ENCODE measurements at regions not wholly inside any gene's neighbourhood (a gene's known extent, or its start where the extent isn't known, plus 50 kb on each side); places are given as distances from the start of the nearest gene placed in this dataset.
"Not testable (repeated sequence)": the region's sequence is repeated elsewhere in the genome, so short reads cannot be mapped to it uniquely, and the experiment has no call there.

DNA sequence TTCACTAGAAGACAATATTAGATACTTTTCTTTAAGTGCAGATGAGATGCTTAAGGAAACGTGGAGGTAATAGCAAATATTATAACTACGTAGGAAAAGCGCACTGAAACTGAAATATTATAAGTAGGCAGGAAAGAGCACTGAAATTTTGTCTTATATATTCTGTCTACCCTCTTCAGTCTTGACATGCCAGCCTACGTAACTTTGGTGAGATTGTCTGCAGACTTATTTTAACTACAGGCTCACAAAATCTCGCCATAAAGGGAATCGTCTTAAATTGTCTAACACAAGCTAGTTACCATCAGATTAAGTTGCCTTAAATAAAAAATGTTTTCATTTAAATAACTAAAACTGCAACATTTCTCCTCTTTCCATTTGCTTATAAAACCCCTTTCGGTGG is 280.1 kb upstream of the PTER start:
- no peak overlapping the region for H3K9ac ChIP-seq (ENCODE audit: low read length)
- no peaks in the 10 kb centered on the region for H3K9me3 ChIP-seq (ENCODE audit: low read length)
- H3K9me2 ChIP-seq (ENCODE audit: insufficient read depth, low read length): no peaks in the 10 kb centered on the region
- H2AFZ ChIP-seq (ENCODE audit: low read depth, low read length): no peak overlapping the region
- no peaks in the 10 kb centered on the region for H3K36me3 ChIP-seq (ENCODE audit: insufficient read depth, low read length)
- no peaks in the 10 kb centered on the region for H3K79me2 ChIP-seq (replicated peaks; ENCODE audit: insufficient read depth, low read length)
- H4K20me1 ChIP-seq (ENCODE audit: insufficient read depth): no peaks in the 10 kb centered on the region
- H3K27me3 ChIP-seq (ENCODE audit: insufficient read depth, low read depth, low read length): no peaks in the 10 kb centered on the region
- no peak for TF ChIP-seq RAD21 (conservative IDR thresholded peaks at IDR 0.05)
- no peak for TF ChIP-seq MXI1 (conservative IDR thresholded peaks at IDR 0.05; ENCODE audit: poor library complexity, severe bottlenecking)
- no peak for TF ChIP-seq EP300 (conservative IDR thresholded peaks at IDR 0.05; ENCODE audit: poor library complexity, severe bottlenecking)
- no peak for TF ChIP-seq SMC3 (conservative IDR thresholded peaks at IDR 0.05; ENCODE audit: poor library complexity)
- TF ChIP-seq, protein P1, sequence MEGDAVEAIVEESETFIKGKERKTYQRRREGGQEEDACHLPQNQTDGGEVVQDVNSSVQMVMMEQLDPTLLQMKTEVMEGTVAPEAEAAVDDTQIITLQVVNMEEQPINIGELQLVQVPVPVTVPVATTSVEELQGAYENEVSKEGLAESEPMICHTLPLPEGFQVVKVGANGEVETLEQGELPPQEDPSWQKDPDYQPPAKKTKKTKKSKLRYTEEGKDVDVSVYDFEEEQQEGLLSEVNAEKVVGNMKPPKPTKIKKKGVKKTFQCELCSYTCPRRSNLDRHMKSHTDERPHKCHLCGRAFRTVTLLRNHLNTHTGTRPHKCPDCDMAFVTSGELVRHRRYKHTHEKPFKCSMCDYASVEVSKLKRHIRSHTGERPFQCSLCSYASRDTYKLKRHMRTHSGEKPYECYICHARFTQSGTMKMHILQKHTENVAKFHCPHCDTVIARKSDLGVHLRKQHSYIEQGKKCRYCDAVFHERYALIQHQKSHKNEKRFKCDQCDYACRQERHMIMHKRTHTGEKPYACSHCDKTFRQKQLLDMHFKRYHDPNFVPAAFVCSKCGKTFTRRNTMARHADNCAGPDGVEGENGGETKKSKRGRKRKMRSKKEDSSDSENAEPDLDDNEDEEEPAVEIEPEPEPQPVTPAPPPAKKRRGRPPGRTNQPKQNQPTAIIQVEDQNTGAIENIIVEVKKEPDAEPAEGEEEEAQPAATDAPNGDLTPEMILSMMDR (IDR thresholded peaks at IDR 0.05; ENCODE audit: poor library complexity, severe bottlenecking): no peak
- no peak overlapping the region for H3K27ac ChIP-seq (ENCODE audit: low read length)
- no peak overlapping the region for H3K4me3 ChIP-seq (ENCODE audit: low read length)
- no peak overlapping the region for H3K4me2 ChIP-seq (ENCODE audit: low read length)
- no peaks in the 10 kb centered on the region for H3F3A ChIP-seq (ENCODE audit: insufficient read depth, low read length, poor library complexity, severe bottlenecking)

GRCh38 chr10:16165067-16165466 is 271.7 kb upstream of the PTER start:
- H3F3A ChIP-seq (ENCODE audit: insufficient read depth, low read length, poor library complexity, severe bottlenecking); H3K36me3 ChIP-seq (ENCODE audit: insufficient read depth, low read length): not testable (repeated sequence)

DNA sequence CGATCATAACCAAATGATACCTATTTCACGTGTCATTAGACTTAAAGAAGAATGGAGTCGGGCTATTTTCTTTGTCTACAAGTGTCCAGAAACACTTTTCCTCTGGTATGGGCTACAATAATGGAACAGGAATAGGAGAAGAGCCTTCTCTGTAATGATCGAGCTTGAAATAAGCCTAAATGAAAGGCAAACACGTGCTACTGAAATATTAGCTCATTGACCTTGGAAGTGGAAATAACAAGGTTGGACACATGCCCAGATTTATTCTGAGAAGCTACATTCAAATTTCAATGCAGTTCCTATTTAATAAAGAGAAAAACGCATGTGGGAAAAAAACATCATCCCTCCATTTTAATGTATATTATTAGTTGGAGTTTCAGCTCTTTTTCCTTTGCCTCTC is 254.7 kb upstream of the PTER start:
- Histone ChIP-seq H3K4me2 (ENCODE audit: low read length) (no peak overlapping the region), H3F3A (ENCODE audit: insufficient read depth, low read length, poor library complexity, severe bottlenecking) (no peaks in the 10 kb centered on the region), H4K20me1 (ENCODE audit: insufficient read depth) (no peaks in the 10 kb centered on the region), H3K4me3 (ENCODE audit: low read length) (no peak overlapping the region), H3K36me3 (ENCODE audit: insufficient read depth, low read length) (no peaks in the 10 kb centered on the region), H3K79me2 (replicated peaks; ENCODE audit: insufficient read depth, low read length) (no peaks in the 10 kb centered on the region), H3K27ac (ENCODE audit: low read length) (no peak overlapping the region), H3K9ac (ENCODE audit: low read length) (no peak overlapping the region), H3K9me3 (ENCODE audit: low read length) (no peaks in the 10 kb centered on the region), H3K9me2 (ENCODE audit: insufficient read depth, low read length) (no peaks in the 10 kb centered on the region), H2AFZ (ENCODE audit: low read depth, low read length) (no peak overlapping the region), H3K27me3 (ENCODE audit: insufficient read depth, low read depth, low read length) (no peaks in the 10 kb centered on the region)
- TF ChIP-seq EZH2 (IDR thresholded peaks at IDR 0.05; ENCODE audit: borderline replicate concordance, insufficient read depth, low read length, poor library complexity, severe bottlenecking) (no peak), SMC3 (conservative IDR thresholded peaks at IDR 0.05; ENCODE audit: poor library complexity) (no peak), POLR2AphosphoS5 (IDR thresholded peaks at IDR 0.05) (no peak), TAF1 (IDR thresholded peaks at IDR 0.05; ENCODE audit: low read depth) (no peak), RAD21 (conservative IDR thresholded peaks at IDR 0.05) (no peak), EP300 (conservative IDR thresholded peaks at IDR 0.05; ENCODE audit: poor library complexity, severe bottlenecking) (no peak), MXI1 (conservative IDR thresholded peaks at IDR 0.05; ENCODE audit: poor library complexity, severe bottlenecking) (no peak)
- TF ChIP-seq, protein P1 (IDR thresholded peaks at IDR 0.05; ENCODE audit: poor library complexity, severe bottlenecking): no peak
- TF ChIP-seq, protein P2, sequence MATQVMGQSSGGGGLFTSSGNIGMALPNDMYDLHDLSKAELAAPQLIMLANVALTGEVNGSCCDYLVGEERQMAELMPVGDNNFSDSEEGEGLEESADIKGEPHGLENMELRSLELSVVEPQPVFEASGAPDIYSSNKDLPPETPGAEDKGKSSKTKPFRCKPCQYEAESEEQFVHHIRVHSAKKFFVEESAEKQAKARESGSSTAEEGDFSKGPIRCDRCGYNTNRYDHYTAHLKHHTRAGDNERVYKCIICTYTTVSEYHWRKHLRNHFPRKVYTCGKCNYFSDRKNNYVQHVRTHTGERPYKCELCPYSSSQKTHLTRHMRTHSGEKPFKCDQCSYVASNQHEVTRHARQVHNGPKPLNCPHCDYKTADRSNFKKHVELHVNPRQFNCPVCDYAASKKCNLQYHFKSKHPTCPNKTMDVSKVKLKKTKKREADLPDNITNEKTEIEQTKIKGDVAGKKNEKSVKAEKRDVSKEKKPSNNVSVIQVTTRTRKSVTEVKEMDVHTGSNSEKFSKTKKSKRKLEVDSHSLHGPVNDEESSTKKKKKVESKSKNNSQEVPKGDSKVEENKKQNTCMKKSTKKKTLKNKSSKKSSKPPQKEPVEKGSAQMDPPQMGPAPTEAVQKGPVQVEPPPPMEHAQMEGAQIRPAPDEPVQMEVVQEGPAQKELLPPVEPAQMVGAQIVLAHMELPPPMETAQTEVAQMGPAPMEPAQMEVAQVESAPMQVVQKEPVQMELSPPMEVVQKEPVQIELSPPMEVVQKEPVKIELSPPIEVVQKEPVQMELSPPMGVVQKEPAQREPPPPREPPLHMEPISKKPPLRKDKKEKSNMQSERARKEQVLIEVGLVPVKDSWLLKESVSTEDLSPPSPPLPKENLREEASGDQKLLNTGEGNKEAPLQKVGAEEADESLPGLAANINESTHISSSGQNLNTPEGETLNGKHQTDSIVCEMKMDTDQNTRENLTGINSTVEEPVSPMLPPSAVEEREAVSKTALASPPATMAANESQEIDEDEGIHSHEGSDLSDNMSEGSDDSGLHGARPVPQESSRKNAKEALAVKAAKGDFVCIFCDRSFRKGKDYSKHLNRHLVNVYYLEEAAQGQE (IDR thresholded peaks at IDR 0.05; ENCODE audit: borderline replicate concordance): no peak

More at GRCh38 chr10:16165067-16165466, 271.7 kb upstream of the PTER start:
- H2AFZ ChIP-seq (ENCODE audit: low read depth, low read length); H3K27me3 ChIP-seq (ENCODE audit: insufficient read depth, low read depth, low read length); H3K4me3 ChIP-seq (ENCODE audit: low read length); H3K9ac ChIP-seq (ENCODE audit: low read length); H3K79me2 ChIP-seq (replicated peaks; ENCODE audit: insufficient read depth, low read length); H3K9me2 ChIP-seq (ENCODE audit: insufficient read depth, low read length); H3K27ac ChIP-seq (ENCODE audit: low read length); H3K4me2 ChIP-seq (ENCODE audit: low read length); H4K20me1 ChIP-seq (ENCODE audit: insufficient read depth); H3K9me3 ChIP-seq (ENCODE audit: low read length): not testable (repeated sequence)
